ENCODE measurements at regions not wholly inside any gene's neighbourhood (a gene's known extent, or its start where the extent isn't known, plus 50 kb on each side); places are given as distances from the start of the nearest gene placed in this dataset.

- TF ChIP-seq CTCF (IDR thresholded peaks at IDR 0.05) (no peak), EZH2 (IDR thresholded peaks at IDR 0.05) (no peak)
Observed at GRCh38 chrX:117713411-117713810, 403.2 kb downstream of the KLHL13 start.

All from neural progenitor cell (in vitro differentiated cells).